GM21786 (cell line): ENCODE measurements at regions not wholly inside any gene's neighbourhood (a gene's known extent, or its start where the extent isn't known, plus 50 kb on each side); places are given as distances from the start of the nearest gene placed in this dataset.
A peak's percentile ranks its signal among the peaks of the same experiment; 100 is the strongest.
"Not testable (repeated sequence)": the region's sequence is repeated elsewhere in the genome, so short reads cannot be mapped to it uniquely, and the experiment has no call there.

Source experiments
- ATAC-seq: cut with Tn5 transposase; IDR thresholded peaks from one replicate; pipeline ENCODE4 v1.9.1; 2021; ENCODE audit not compliant: unreplicated experiment

- ATAC-seq = no peak
These were observed 102.0 kb upstream of the ARMC3 start for GRCh38 chr10:22825841-22826240.

GRCh38 chr10:22824984-22825383 lies 102.9 kb upstream of the ARMC3 start:
- no peak for ATAC-seq

DNA sequence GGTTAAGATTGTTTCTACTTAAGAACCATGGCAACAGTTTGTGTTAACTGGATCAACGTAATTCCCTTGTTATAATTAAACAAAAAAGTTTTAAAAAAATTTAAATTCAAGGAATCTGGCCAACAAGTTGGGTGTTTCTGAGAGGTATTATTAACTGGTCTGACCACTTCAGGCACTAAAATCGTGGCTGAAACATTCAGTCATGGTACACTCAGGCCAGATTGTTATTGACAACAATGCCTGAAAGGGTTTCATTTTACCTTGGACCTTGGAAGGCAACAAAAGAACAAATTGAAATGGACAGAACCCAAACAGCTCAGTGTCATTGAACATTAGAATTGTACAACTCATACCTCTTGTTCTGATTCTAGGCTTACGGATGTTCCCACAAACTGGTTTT lies 103.3 kb upstream of the ARMC3 start:
- ATAC-seq = no peak

DNA sequence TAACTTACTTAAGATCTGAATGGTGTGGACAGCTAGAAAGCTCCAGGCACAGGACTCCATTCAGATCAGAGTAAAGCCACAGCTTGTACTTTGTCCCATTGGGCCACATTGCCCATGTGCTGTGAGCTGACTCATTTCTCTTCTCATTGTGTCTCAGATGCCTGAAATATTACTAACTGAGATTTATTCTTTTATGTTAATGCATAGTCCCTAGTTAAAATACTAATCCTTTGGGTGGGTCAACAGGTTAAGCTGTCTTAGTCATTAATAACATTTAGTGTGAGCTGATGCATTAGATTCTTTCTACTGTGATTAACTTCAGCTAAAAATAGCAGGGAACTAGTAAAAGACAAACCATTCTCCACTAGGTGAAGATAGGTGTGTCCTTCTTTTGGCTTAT lies 104.7 kb upstream of the ARMC3 start:
- peak; percentile 88 for ATAC-seq

GRCh38 chr10:22821921-22822320 lies 105.9 kb upstream of the ARMC3 start:
- ATAC-seq = not testable (repeated sequence)

DNA sequence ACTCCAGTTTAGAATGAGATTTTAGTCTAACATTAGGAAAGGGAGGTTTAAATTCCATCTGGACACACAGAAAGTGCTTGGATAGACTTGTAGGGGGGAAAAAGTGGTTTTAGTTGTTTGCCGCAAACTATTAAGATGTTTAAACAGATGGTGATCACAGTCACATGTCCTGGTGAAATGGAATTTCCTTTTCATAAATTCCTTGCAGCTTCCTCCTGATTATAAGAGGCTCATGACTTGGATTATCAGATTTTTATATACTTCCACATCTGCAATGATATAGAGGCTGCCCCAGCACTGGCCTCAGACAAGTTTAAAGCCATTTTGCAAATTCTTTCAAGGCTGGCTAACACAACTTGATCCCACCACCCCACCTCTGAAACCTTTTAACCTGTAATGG lies 106.4 kb upstream of the ARMC3 start:
- ATAC-seq = no peak

- ATAC-seq = no peak
These were observed 101.9 kb upstream of the PIP4K2A start for GRCh38 chr10:22816298-22816653.

GRCh38 chr10:22810643-22811465 lies 96.5 kb upstream of the PIP4K2A start:
- ATAC-seq = no peak

DNA sequence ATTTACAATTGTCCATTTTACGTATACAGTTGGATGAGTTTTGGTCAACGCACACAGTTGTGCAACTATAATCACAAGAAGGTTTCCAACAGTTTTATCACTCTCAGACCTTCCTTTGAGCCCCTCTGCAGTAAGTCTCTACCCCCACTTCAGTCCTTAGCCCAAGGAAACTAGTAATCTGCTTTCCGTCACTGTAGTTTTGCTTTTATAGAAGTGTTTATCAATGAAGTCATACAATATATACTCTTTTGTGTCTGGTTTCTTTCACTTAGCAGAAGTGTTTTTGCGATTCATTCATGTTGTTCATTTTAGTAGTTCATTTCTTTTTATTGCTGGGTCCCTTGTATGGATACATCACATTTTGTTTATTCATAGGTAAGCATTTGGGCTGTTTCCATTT lies 92.9 kb upstream of the PIP4K2A start:
- no peak for ATAC-seq

- no peak for ATAC-seq
These were observed 90.9 kb upstream of the PIP4K2A start for GRCh38 chr10:22805304-22805703.

GRCh38 chr10:22803261-22803885 lies 89.0 kb upstream of the PIP4K2A start:
- ATAC-seq = no peak

GRCh38 chr10:22801785-22802184 lies 87.4 kb upstream of the PIP4K2A start:
- no peak for ATAC-seq

DNA sequence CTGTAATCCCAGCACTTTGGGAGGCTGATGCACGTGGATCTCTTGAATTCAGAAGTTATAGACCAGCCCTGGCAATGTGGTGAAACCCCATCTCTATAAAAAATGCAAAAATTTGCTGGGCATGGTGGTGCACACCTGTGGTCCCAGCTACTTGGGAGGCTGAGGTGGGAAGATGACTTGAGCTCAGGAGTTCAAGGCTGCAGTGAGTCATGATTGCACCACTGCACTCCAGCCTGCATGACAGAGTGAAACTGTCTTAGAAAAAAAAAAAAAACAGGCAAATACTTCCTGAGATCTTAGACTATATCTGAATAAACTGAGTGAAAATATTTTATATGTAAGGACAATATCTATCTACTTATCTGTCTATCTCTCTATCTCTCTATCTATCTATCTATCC lies 83.4 kb upstream of the PIP4K2A start:
- not testable (repeated sequence) for ATAC-seq

GRCh38 chr10:22795546-22795945 lies 81.2 kb upstream of the PIP4K2A start:
- no peak for ATAC-seq

DNA sequence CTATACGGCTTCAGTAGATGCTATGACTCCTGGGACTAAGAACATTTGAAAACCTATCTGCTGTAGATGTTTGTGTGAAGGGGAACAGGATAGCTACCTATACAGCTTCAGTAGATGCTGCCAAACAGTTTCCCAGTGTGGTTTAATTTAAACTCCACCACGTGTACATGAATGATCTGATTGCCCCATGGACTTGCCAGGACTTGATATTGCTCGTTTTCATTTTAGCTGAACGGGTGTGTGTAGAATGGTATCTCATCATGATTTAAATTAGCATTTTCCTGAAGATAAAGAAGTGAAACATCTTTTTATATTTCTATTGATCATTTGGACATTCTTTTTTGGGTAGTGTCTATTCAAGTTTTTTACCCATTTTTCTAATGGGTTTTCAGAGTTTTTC lies 77.8 kb upstream of the PIP4K2A start:
- no peak for ATAC-seq

GRCh38 chr10:22791665-22792064 lies 77.3 kb upstream of the PIP4K2A start:
- ATAC-seq = no peak

DNA sequence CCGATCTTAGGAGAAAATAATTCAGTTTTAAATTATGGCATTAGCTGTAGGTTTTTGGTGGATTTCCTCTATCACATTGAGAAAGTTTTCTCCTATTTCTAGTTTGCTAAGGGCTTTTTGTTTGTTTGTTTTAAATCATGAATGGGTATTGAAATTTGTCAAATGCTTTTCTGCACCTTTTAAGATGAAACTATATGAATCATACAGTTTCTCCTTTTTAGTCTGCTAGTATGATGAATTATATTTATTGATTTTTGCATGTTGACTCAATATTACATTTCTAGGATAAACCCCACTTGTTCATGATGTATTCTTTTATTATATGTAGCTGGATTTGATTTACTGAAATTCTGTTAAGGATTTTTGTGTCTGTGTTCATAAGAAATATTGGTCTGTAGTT lies 70.3 kb upstream of the PIP4K2A start:
- no peak for ATAC-seq

DNA sequence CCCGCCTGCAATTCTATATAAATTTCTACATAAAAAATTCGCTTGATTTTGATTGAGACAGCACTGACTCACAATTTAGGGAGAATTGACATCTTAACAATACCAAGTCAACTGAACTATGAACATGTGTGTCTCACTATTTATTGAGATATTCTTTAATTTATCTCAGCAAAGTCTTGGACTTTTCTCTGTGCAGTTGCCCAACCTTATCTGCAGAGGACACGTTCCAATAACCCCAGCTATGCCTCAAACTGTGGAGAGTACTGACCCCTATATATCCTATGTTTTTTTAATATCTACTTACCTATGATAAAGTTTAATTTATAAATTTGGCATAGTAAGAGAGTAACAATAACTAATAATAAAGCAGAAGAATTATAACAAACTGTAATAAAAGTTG lies 69.4 kb upstream of the PIP4K2A start:
- ATAC-seq = no peak

DNA sequence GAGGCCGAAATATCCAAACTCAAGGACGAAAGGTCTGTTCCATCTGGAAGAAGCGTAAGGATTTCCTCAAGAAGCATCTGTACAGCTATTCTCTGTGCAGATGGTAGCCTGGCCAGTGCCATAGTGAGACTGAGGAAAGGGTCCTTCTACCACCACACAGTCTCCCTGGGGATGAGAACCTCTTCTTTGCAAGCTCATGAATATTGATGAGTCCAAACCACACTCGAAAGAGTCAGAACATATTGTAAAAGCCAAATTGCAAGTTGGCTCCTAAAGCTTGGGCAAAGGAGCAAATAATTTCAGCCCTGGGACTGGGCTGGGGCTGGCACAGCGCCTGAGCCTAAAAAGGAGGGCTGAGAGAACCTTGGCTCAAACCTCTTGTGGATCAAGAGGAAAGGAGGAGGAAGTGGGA lies 66.1 kb upstream of the PIP4K2A start:
- ATAC-seq = no peak

DNA sequence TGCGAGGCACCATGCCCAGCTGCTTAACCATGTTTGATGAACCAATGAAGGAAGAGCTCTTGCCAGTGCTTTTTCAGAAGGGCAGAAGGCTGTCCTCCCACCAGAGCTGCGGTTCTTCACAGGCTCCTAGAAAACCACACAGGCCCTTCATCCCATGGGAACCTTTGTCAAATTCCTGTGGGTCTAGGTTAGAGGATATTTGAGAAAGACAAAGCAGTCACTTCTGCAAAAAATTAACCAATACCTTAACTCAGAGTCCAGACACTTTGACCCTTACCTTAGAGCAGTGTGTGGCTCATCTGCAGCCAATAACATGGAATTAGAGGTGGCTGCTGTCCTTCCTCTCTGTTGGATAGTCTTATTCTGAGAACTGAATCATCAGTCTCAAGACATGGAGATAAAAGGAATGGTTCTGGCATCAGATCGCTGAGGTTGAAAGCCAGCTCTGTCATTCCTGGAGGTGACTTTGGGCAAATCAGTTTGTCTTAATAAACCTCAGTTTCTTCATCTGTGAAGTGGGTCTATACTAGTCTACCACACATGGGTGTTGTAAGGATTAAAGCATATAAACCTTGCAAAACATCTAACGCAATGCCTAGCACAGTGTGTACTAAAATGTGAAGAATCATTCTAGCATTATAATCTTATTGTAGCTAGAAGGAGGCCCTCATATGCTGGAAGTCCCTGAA lies 65.1 kb upstream of the PIP4K2A start:
- ATAC-seq = no peak

DNA sequence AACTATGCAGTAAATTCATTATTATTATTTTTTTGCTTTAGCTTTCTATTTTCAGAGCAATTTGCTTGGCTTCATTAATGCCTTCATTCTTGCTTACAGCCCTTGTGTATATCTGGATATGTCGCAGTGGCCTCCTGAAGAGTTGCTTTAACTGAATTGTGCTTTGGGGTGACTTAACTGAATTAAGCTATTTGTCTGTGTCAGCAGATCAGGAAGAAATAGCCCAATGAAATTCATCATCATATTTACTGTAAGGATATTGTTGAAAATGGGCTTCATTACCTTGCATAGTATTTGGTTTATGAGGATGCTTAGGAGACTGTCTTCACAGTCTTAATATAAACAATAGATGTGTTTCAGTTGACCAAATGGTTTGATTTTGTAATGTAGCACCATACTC lies 59.7 kb upstream of the PIP4K2A start:
- ATAC-seq = no peak

GRCh38 chr10:22771631-22772030 lies 57.3 kb upstream of the PIP4K2A start:
- ATAC-seq = not testable (repeated sequence)
